GM12865 (cell line): ENCODE measurements at regions not wholly inside any gene's neighbourhood (a gene's known extent, or its start where the extent isn't known, plus 50 kb on each side); places are given as distances from the start of the nearest gene placed in this dataset.
A peak's percentile ranks its signal among the peaks of the same experiment; 100 is the strongest.

ENCODE experiments used
- DNase-seq: peaks from one replicate; pipeline ENCODE4 v3.0.0; 2010; ENCODE audit warnings: low read depth
- H3K4me3 ChIP-seq: 2 replicates; pipeline ENCODE4 v1.5.1; 2011; ENCODE audit warnings: mild to moderate bottlenecking, low read depth, low read length, control low read depth
- CTCF ChIP-seq: IDR thresholded peaks from 2 replicates; pipeline ENCODE4 v1.5.1; 2011; ENCODE audit warnings: low read length, control low read depth, low read depth, inconsistent platforms; ENCODE audit not compliant: insufficient read depth; ENCODE audit errors: missing control alignments

- no peak for DNase-seq
- no peak for TF ChIP-seq CTCF
- no peak overlapping the region for H3K4me3 ChIP-seq
Observed at GRCh38 chr5:173760461-173761177, 127.5 kb upstream of the CPEB4 start.

DNA sequence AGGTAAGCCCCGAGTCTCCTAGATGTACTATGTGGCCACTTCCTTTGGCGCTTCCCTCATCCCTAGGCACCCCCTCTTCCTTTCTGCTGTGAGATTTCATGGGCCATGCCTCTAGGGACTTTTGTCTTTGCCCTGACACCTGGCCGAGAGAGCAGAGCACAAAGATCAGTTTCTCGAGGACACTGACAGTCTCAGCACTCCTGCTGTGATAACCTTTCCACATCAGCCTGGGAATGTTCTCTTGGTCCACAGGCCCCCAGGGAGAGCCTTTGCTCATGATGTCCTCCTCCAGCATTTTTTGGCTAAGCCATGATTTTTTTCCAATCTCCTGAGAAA is 127.0 kb upstream of the CPEB4 start:
- DNase-seq = no peak
- no peak for TF ChIP-seq CTCF
- no peak overlapping the region for H3K4me3 ChIP-seq

DNA sequence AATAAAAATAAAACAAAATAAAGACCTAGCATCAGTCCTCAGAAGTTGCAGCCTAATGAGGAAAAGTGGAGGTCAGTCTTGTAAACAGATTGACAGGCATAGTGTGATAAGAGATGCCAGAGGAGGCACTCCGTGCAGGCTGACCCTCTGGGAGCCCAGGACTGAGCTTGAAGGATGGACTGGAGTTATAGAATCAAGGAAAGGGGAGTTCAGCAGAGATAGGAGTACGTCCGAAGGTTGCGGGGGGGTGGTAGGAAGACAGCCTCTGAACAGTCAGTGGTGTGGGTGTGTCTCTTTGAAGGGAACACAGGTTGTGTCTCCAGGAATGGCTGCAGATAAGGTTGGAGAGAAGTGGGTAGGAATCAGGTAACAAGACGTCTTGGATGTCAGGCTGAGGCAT is 126.1 kb upstream of the CPEB4 start:
- no peak for TF ChIP-seq CTCF
- no peak for DNase-seq

GRCh38 chr5:173762930-173763329 is 125.2 kb upstream of the CPEB4 start:
- no peak for TF ChIP-seq CTCF
- DNase-seq = no peak
- no peak overlapping the region for H3K4me3 ChIP-seq

More for the DNA sequence above, 126.1 kb upstream of the CPEB4 start:
- H3K4me3 ChIP-seq = no peak overlapping the region

- TF ChIP-seq CTCF = no peak
Observed at GRCh38 chr5:173763410-173763809, 124.7 kb upstream of the CPEB4 start.

DNA sequence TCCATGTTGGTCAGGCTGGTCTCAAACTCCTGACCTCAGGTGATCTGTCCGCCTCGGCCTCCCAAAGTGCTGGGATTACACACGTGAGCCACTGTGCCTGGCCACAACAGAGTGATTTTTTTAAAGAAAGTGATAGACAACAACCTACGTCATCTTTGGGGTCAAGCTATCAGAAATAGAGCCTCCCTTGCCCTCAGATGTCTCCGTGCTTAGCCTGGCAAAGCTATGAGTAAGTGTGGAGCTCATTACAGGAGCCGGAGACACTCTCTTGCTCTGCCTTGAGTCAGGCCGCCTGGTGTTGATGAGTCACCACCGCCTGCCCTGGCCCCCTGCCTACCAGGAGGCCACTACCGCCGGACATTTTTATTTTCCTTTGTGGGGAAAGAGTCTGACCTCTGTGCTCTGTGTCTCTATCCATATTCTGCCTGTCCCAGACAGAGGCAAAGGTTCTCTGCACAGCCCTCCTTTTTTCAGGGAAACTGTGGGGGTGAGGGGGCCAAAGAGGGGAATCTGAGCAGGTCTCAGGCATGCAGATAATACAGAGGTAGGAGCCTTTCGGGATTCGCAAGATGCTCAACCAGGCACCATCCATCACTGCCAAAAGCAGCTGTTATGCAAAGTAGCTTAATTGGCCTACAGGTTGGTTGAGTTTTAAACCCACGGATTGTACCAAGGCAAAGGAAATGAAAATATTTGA is 123.7 kb upstream of the CPEB4 start:
- DNase-seq = peak; percentile 56
- H3K4me3 ChIP-seq = no peak overlapping the region
- TF ChIP-seq CTCF = no peak

More at GRCh38 chr5:173763410-173763809, 124.7 kb upstream of the CPEB4 start:
- DNase-seq = no peak
- H3K4me3 ChIP-seq = no peak overlapping the region
